Body of pancreas (tissue), 4 donors: ENCODE measurements at regions not wholly inside any gene's neighbourhood (a gene's known extent, or its start where the extent isn't known, plus 50 kb on each side); places are given as distances from the start of the nearest gene placed in this dataset.
"Not testable (repeated sequence)": the region's sequence is repeated elsewhere in the genome, so short reads cannot be mapped to it uniquely, and the experiment has no call there.

Experiments
- ATAC-seq: fragments of 150-250 bp; one replicate; pipeline ENCODE4 v1.9.1; 2016
- DNase-seq, 4 donors: peaks; one replicate each; pipeline ENCODE4 v3.0.0-alpha.2; 2019
- H3K27ac ChIP-seq, 4 donors: fragments of 200-600 bp; sonication (generic); 1 replicate in 3 of 4; 2 replicates in 1 of 4; pipeline versions ENCODE4 v1.5.1 to v1.6.1; 2016 to 2019; ENCODE audit warnings: mild to moderate bottlenecking in 1 of 4, mixed read lengths in 1 of 4, moderate library complexity in 1 of 4
- H3K27me3 ChIP-seq, 2 donors: fragments of 200-600 bp; sonication (generic); one replicate each; pipeline ENCODE4 v1.6.0; 2016; ENCODE audit warnings: mild to moderate bottlenecking in 1 of 2
- H3K36me3 ChIP-seq, 2 donors: fragments of 200-600 bp; sonication (generic); replicated peaks in 1 of 2; 2 replicates each; pipeline ENCODE4 v1.5.1; 2016; ENCODE audit warnings: low read depth in 2 of 2; ENCODE audit not compliant: insufficient read depth in 1 of 2
- H3K4me1 ChIP-seq: fragments of 200-600 bp; sonication (generic); one replicate; pipeline ENCODE4 v1.6.0; 2016
- H3K4me3 ChIP-seq, 2 donors: fragments of 200-600 bp; sonication (generic); 1 replicate in 1 of 2; 2 replicates in 1 of 2; pipeline ENCODE4 v1.5.1; 2016 to 2019
- H3K9me3 ChIP-seq, 3 donors: fragments of 200-600 bp; sonication (generic); 1 replicate in 2 of 3; 2 replicates in 1 of 3; pipeline ENCODE4 v1.5.1; 2016
- POLR2A ChIP-seq, 3 donors: fragments of 450-650 bp; IDR thresholded peaks; one replicate each; pipeline ENCODE4 v1.6.1; 2016; ENCODE audit warnings: antibody characterized with exemption in 3 of 3, mild to moderate bottlenecking in 2 of 3
- WGBS, 2 donors: methylation state at CpG; one replicate each; pipeline ENCODE4 v1.1.5; 2017; 5-methylcytosine and 5-hydroxymethylcytosine counted together
- intact Hi-C: fragments of 100-400 bp; cut with DNase I; formaldehyde crosslinking; loops from one replicate; pipeline ENCODE4 v1.15.1; 2023
- TF ChIP-seq, protein P1 (sequence below), 7 experiments: fragments of 450-650 bp in 4 of 7; fragments of 200-600 bp in 3 of 7; sonication (generic) in 3 of 7; IDR thresholded peaks; one replicate each; pipeline ENCODE4 v1.5.1; 2016 to 2019; ENCODE audit warnings: antibody characterized with exemption in 7 of 7

DNA sequence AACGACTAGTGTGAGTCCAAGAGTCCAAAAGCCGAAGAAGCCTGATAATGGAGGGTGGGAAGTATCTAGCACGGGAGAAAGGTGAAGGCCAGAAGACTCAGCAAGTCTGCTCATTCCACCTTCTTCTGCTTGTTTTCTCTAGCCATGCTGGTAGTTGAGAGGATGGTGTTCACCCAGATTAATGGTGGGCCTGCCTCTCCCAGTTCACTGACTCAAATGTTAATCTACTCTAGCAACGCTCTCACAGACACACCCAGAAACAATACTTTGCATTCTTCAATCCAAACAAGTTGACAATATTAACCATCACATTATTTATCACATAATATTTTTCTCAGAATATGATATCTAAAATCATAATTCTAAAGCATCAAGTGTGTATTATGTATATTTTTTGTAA, 1055.1 kb upstream of the PCDH10 start:
- no peak for DNase-seq
- TF ChIP-seq, protein P1, sequence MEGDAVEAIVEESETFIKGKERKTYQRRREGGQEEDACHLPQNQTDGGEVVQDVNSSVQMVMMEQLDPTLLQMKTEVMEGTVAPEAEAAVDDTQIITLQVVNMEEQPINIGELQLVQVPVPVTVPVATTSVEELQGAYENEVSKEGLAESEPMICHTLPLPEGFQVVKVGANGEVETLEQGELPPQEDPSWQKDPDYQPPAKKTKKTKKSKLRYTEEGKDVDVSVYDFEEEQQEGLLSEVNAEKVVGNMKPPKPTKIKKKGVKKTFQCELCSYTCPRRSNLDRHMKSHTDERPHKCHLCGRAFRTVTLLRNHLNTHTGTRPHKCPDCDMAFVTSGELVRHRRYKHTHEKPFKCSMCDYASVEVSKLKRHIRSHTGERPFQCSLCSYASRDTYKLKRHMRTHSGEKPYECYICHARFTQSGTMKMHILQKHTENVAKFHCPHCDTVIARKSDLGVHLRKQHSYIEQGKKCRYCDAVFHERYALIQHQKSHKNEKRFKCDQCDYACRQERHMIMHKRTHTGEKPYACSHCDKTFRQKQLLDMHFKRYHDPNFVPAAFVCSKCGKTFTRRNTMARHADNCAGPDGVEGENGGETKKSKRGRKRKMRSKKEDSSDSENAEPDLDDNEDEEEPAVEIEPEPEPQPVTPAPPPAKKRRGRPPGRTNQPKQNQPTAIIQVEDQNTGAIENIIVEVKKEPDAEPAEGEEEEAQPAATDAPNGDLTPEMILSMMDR (IDR thresholded peaks at IDR 0.05): no peak
- Histone ChIP-seq H3K27me3 (no peaks in the 10 kb centered on the region), H3K36me3 (no peaks in the 10 kb centered on the region), H3K27ac (no peak overlapping the region), H3K9me3 (no peaks in the 10 kb centered on the region), H3K4me1 (no peaks in the 10 kb centered on the region), H3K4me3 (no peak overlapping the region)
- ATAC-seq: no peak
- 56 to 60% methylated on average over 4 of the region's 4 CpGs for WGBS, 2 donors
- intact Hi-C loops: no loop called here

DNA sequence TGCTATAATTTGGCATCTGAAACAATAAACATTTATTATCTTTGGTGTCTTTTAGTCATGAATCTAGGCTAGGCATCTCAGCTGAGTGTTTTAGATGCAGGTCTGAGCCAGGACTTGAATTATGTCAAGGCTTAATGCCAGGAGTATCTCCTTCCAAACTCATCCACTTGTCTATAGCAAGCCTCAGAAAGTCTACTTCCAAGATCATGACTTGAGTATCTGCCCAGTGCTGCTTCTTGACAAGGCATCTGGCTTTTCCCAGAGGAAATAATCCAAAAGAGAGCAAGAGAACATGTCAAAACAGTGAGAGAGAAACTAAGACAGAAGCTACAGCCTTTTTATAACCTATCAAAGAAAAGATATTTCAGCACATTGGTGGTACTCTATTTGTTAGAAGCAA, 1052.1 kb upstream of the PCDH10 start:
- Histone ChIP-seq H3K27me3 (no peaks in the 10 kb centered on the region), H3K4me1 (no peaks in the 10 kb centered on the region), H3K36me3 (no peaks in the 10 kb centered on the region), H3K9me3 (no peaks in the 10 kb centered on the region), H3K4me3 (no peak overlapping the region), H3K27ac (no peak overlapping the region)
- DNase-seq (no peak), ATAC-seq (no peak)
- TF ChIP-seq, protein P1 (IDR thresholded peaks at IDR 0.05): no peak
- TF ChIP-seq POLR2A (IDR thresholded peaks at IDR 0.05): no peak
- intact Hi-C loops: no loop called here

DNA sequence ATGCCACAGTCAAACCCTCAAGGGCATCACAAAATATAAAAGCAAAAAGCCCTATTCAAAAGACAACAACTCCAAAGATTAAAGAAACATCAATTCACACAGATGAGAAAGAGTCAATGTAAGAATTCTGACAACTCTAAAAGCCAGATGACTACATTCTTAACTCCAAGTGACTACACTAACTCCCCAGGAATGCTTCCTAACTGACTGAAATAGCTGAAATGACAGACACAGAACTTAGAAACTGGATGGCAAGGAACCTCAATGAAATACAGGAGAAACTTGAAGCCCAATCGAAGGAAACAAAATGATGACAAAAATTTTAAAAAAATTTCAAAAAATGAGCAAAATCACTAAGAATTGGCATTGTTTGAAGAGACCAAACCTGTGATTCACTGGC, 1047.6 kb upstream of the PCDH10 start:
- Histone ChIP-seq H3K36me3 (no peaks in the 10 kb centered on the region), H3K27ac (no peak overlapping the region), H3K4me1 (no peaks in the 10 kb centered on the region), H3K4me3 (no peak overlapping the region), H3K9me3 (no peaks in the 10 kb centered on the region), H3K27me3 (no peaks in the 10 kb centered on the region)
- ATAC-seq: no peak
- intact Hi-C loops: no loop called here
- no peak for TF ChIP-seq POLR2A (IDR thresholded peaks at IDR 0.05)
- TF ChIP-seq, protein P1 (IDR thresholded peaks at IDR 0.05): no peak
- WGBS, 2 donors: 54 to 62% methylated on average over 1 of the region's 1 CpG
- DNase-seq: no peak

DNA sequence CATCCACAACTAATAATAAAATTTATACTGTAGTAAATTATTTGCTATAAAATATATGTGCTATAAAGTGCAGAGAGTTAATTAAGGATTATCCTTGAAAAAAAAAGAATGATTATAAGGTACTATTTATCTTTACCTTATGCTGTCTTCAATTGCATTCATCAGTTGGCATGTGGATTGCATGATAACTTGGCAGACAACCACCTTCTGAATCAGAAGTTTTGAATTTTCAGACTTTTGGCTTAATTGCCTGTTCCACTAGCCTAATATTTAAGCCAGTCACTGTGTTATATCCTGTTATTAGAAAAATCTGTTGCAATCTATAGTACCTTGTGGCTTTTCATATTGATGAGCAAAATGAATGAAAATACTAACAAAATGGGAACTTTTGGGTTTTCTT, 1040.3 kb upstream of the PCDH10 start:
- no peak overlapping the region for H3K27ac ChIP-seq
- H3K27me3 ChIP-seq: no peaks in the 10 kb centered on the region
- H3K36me3 ChIP-seq: no peaks in the 10 kb centered on the region
- no peak for ATAC-seq
- no peak overlapping the region for H3K4me3 ChIP-seq
- H3K9me3 ChIP-seq: no peaks in the 10 kb centered on the region
- no peaks in the 10 kb centered on the region for H3K4me1 ChIP-seq
- TF ChIP-seq POLR2A (IDR thresholded peaks at IDR 0.05): no peak
- TF ChIP-seq, protein P1 (IDR thresholded peaks at IDR 0.05): no peak
- DNase-seq: no peak
- intact Hi-C loops: no loop called here

DNA sequence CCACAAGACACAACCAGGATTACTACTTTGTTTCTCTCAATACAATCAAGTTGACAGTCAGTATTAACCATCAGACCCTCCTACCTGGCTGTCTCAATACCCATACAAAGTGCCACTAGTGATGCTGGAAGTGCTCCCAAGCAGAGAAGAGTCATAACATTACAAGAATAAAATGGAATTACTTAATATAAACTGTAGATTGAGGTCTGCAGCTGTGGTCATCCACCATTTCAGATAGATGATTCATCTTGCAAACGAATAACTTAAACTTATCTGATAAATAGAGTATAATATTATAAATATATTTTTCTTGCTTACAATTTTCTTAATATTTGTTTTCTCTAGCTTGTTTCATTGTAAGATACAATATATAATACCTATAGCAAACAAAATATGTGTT, 1034.2 kb upstream of the PCDH10 start:
- Histone ChIP-seq H3K27me3 (no peaks in the 10 kb centered on the region), H3K27ac (no peak overlapping the region), H3K9me3 (no peaks in the 10 kb centered on the region), H3K36me3 (no peaks in the 10 kb centered on the region), H3K4me1 (no peaks in the 10 kb centered on the region), H3K4me3 (no peak overlapping the region)
- intact Hi-C loops: no loop called here
- ATAC-seq (no peak), DNase-seq (no peak)
- TF ChIP-seq POLR2A (IDR thresholded peaks at IDR 0.05): no peak
- TF ChIP-seq, protein P1 (IDR thresholded peaks at IDR 0.05): no peak
- WGBS, 2 donors: 0 to 26% methylated on average over 1 of the region's 1 CpG

DNA sequence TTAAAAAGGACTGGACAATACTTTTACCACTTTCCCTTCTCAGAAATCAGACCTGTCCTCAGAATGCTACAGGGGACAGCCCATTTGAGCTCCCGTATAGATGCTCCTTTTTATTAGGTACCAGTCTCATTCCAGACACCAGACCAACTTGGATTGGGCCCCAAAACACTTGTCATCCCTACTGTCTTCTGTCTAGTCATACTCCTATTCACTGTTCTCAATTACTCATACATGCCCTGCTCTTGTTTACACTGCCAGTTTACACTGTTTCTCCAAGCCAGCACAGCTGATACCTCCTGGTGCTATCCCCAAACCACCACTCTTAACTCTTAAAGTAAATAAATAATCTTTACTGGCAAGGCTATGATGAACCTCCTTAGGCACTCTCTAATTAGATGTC, 1026.4 kb upstream of the PCDH10 start:
- H3K4me1 ChIP-seq, H3K4me3 ChIP-seq, H3K27me3 ChIP-seq, ATAC-seq, H3K9me3 ChIP-seq, DNase-seq, H3K27ac ChIP-seq, H3K36me3 ChIP-seq, intact Hi-C loops: not testable (repeated sequence)
- 58 to 80% methylated on average over 1 of the region's 1 CpG for WGBS, 2 donors
